MM.1S (cell line): ENCODE measurements at regions not wholly inside any gene's neighbourhood (a gene's known extent, or its start where the extent isn't known, plus 50 kb on each side); places are given as distances from the start of the nearest gene placed in this dataset.

Source experiments
- CTCF ChIP-seq: fragments of 300-600 bp; sonication (generic); IDR thresholded peaks from 2 replicates; pipeline ENCODE4 v1.5.1; 2016; ENCODE audit warnings: antibody characterized with exemption, low read length, mixed read lengths
- EZH2phosphoT487 ChIP-seq: fragments of 300-600 bp; sonication (generic); IDR thresholded peaks from 2 replicates; pipeline ENCODE4 v1.6.1; 2018; ENCODE audit warnings: antibody characterized with exemption, low read length

- TF ChIP-seq EZH2phosphoT487 (no peak), CTCF (no peak)
Observed at GRCh38 chr3:34988296-34988695, 651.0 kb upstream of the ARPP21 start.
